Mucosa of descending colon (tissue), 3 donors: ENCODE measurements at regions not wholly inside any gene's neighbourhood (a gene's known extent, or its start where the extent isn't known, plus 50 kb on each side); places are given as distances from the start of the nearest gene placed in this dataset.

ENCODE experiments used
- ATAC-seq: fragments of 200-7000 bp; cut with Tn5 transposase; one replicate; pipeline ENCODE4 v1.9.1; 2020; ENCODE audit warnings: mild to moderate bottlenecking, moderate library complexity
- DNase-seq, 3 donors: peaks; one replicate each; pipeline ENCODE4 v3.0.0-alpha.2; 2020
- H3K36me3 ChIP-seq: fragments of 200-600 bp; one replicate; pipeline ENCODE4 v1.8.0; 2021; ENCODE audit warnings: low read depth, mild to moderate bottlenecking
- H3K4me1 ChIP-seq: fragments of 200-600 bp; one replicate; pipeline ENCODE4 v1.8.0; 2021; ENCODE audit warnings: low read depth, mild to moderate bottlenecking
- H3K4me3 ChIP-seq: fragments of 200-600 bp; one replicate; pipeline ENCODE4 v1.8.0; 2021; ENCODE audit warnings: mild to moderate bottlenecking
- H3K9me3 ChIP-seq: fragments of 200-600 bp; one replicate; pipeline ENCODE4 v1.8.0; 2021; ENCODE audit warnings: mild to moderate bottlenecking
- intact Hi-C, 2 donors: fragments of 100-400 bp; cut with DNase I in 1 of 2; cut with micrococcal nuclease in 1 of 2; formaldehyde crosslinking; loops; one replicate each; pipeline versions ENCODE4 v1.11.0 to v1.11.1; 2022; cut with DNase I, micrococcal nuclease
- TF ChIP-seq, protein P1 (sequence below): fragments of 200-600 bp; IDR thresholded peaks from one replicate; pipeline ENCODE4 v1.8.0; 2022; ENCODE audit warnings: antibody characterized with exemption, mild to moderate bottlenecking
- donor health status: DM: no; HTN: no; CAD: no; lungs with moderate emphysema.
- donor health status: DM: no; HTN: no; CAD: no.
- donor health status: DM: no; HTN: yes; CAD: no.

DNA sequence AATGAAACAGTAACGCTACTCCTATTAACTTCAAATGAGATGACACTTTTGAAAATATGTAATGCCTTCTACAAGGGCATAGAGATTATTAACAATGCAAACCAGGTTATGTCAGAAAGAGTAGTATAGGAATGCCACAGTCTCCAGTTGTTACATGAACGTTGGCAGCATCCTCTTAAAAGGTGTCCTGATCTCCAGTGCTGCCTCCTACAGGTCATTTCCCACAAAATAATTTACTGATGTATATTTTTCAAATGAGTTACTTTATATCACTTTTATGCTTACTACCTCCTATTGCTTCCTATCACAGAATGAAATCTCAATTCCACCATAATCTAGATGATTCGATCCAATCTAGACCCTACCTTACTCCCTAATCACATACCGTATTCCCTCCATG, 195.2 kb upstream of the EPHA5 start:
- H3K4me1 ChIP-seq: no peaks in the 10 kb centered on the region
- DNase-seq (no peak), ATAC-seq (no peak)
- intact Hi-C loops: no loop called here
- H3K4me3 ChIP-seq: no peak overlapping the region
- H3K36me3 ChIP-seq: no peaks in the 10 kb centered on the region
- TF ChIP-seq, protein P1, sequence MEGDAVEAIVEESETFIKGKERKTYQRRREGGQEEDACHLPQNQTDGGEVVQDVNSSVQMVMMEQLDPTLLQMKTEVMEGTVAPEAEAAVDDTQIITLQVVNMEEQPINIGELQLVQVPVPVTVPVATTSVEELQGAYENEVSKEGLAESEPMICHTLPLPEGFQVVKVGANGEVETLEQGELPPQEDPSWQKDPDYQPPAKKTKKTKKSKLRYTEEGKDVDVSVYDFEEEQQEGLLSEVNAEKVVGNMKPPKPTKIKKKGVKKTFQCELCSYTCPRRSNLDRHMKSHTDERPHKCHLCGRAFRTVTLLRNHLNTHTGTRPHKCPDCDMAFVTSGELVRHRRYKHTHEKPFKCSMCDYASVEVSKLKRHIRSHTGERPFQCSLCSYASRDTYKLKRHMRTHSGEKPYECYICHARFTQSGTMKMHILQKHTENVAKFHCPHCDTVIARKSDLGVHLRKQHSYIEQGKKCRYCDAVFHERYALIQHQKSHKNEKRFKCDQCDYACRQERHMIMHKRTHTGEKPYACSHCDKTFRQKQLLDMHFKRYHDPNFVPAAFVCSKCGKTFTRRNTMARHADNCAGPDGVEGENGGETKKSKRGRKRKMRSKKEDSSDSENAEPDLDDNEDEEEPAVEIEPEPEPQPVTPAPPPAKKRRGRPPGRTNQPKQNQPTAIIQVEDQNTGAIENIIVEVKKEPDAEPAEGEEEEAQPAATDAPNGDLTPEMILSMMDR: no peak
- no peaks in the 10 kb centered on the region for H3K9me3 ChIP-seq

DNA sequence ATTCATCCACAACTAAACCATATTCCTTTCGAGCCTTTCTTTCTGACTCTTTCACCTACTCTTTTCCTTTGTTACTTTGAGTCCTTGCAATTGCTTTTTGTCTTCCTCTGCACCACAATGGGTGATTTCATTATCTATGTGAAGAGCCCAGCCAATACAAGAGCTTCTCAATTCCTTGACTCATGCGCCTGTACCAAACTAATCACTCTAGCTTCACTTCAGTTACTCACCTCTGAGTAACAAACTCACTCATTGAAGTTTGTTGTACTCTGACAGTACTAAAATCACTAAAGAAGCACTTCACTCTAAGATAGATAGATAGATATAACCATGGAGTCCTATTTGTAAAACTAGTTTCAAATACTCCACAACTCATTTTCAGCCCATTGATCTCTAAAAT, 191.7 kb upstream of the EPHA5 start:
- TF ChIP-seq, protein P1: no peak
- Histone ChIP-seq H3K4me1 (no peaks in the 10 kb centered on the region), H3K9me3 (no peaks in the 10 kb centered on the region), H3K36me3 (no peaks in the 10 kb centered on the region), H3K4me3 (no peak overlapping the region)
- ATAC-seq (no peak), DNase-seq (no peak)
- intact Hi-C loops: no loop called here

DNA sequence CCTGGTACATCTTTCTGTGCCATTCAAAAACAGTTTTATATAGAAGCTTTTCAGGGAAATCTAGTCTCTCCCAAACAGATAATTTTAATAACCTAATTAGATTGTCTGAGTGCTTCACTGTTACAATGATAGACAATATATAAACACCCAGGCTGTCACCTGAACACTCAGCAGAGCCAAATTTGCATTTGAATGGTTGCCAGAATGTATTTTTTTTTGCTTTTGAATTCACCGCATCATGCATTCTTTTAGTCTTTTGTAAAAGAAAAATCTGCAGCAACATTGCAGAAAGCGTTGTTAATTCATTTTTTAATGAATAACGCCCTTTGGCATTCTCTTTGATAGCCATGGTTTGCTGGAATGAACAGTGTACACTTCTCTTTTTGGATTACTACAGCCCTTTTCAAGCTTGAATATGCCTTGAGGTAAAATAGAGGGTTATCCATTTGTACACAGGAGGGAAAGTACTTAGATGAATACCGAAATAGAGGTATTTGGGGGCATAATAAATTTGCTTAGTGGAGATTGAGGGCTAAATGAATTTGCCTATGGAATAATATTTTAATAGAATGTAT, 175.0 kb upstream of the EPHA5 start:
- Histone ChIP-seq H3K36me3 (no peaks in the 10 kb centered on the region), H3K4me3 (no peak overlapping the region), H3K9me3 (no peaks in the 10 kb centered on the region), H3K4me1 (no peaks in the 10 kb centered on the region)
- TF ChIP-seq, protein P1: no peak
- DNase-seq: no peak
- ATAC-seq: no peak
- intact Hi-C loops: no loop called here

DNA sequence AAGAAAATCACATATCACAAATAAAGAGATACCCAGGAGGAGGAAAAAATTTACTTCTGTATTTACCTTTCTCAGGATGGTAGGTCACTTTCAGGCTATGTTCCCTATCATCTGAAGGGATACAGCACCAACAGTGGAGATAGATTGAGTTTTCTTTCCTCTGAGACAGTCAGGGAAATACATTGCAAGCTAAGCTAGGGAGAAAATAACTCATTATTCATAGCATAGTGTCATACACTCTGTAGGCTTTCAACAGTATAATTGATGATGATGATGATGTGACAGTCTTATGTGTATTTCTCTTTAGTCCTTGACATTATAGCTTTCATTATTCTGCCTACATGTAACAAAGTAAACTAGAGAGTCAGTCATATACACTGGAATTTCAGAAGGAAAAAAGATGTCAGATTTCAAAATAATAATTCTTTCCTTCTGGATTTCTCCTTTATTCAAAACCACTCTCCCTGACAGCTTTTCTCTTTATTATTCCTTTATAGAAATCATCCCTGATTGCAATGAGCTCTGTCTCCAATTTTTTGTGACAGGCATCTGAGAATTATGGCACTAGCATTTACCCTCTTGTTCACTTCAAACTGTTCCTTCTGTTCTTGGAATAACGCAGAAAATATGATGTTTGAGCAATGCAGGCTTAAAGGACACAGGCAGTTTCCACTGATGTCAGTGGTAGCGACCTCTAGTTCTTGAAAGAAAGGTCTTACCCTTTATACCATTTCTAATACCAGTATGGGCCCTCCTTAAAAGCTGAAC, 169.1 kb upstream of the EPHA5 start:
- no peaks in the 10 kb centered on the region for H3K9me3 ChIP-seq
- H3K4me1 ChIP-seq: no peaks in the 10 kb centered on the region
- DNase-seq: no peak
- H3K36me3 ChIP-seq: no peaks in the 10 kb centered on the region
- no peak overlapping the region for H3K4me3 ChIP-seq
- TF ChIP-seq, protein P1: no peak
- intact Hi-C loops: no loop called here
- no peak for ATAC-seq

DNA sequence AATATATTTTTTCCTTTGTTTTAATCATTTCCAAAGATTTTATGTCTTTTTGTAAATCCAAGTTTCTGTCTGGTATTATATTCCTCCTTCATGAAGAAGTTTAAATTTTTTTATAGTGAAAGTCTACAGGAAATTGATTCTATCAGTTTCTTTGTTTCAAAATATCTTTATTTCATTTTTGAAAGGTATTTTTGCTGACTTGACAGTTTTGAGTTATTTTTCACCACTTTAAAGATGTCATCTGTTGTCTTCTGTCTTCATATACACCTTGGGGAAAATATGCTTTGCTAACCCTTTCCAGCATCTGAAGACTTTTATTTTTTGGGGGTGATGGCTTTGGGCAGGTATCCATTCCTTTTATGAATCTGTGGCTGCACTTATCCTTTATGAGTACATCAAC, 164.4 kb upstream of the EPHA5 start:
- ATAC-seq (no peak), DNase-seq (no peak)
- Histone ChIP-seq H3K4me1 (no peaks in the 10 kb centered on the region), H3K36me3 (no peaks in the 10 kb centered on the region), H3K4me3 (no peak overlapping the region), H3K9me3 (no peaks in the 10 kb centered on the region)
- TF ChIP-seq, protein P1: no peak
- intact Hi-C loops: no loop called here
